Trophoblast cell (in vitro differentiated cells and primary cell): ENCODE measurements at regions not wholly inside any gene's neighbourhood (a gene's known extent, or its start where the extent isn't known, plus 50 kb on each side); places are given as distances from the start of the nearest gene placed in this dataset.

Experiments
- DNase-seq, 2 donors: peaks; one replicate each; pipeline ENCODE4 v3.0.0-alpha.2; 2016
- H2AFZ ChIP-seq: 2 replicates; pipeline ENCODE4 v1.6.1; 2013; ENCODE audit warnings: low read length, moderate library complexity, mild to moderate bottlenecking; ENCODE audit not compliant: insufficient read depth, poor library complexity
- H2AK5ac ChIP-seq: 2 replicates; pipeline ENCODE4 v1.6.1; 2013; ENCODE audit warnings: mild to moderate bottlenecking, low read length
- H2BK120ac ChIP-seq: 2 replicates; pipeline ENCODE4 v1.6.1; 2013; ENCODE audit warnings: low read length, mild to moderate bottlenecking, moderate library complexity; ENCODE audit not compliant: insufficient read depth, poor library complexity
- H2BK12ac ChIP-seq: 2 replicates; pipeline ENCODE4 v1.6.1; 2013; ENCODE audit warnings: mild to moderate bottlenecking, low read length, moderate library complexity
- H2BK5ac ChIP-seq: 2 replicates; pipeline ENCODE4 v1.6.1; 2013; ENCODE audit warnings: low read length, low read depth, moderate library complexity, mild to moderate bottlenecking; ENCODE audit not compliant: poor library complexity
- H3K14ac ChIP-seq: 2 replicates; pipeline ENCODE4 v1.6.1; 2013; ENCODE audit warnings: mild to moderate bottlenecking, low read length
- H3K18ac ChIP-seq: 2 replicates; pipeline ENCODE4 v1.6.1; 2013; ENCODE audit warnings: mild to moderate bottlenecking, low read length
- H3K23ac ChIP-seq: 2 replicates; pipeline ENCODE4 v1.6.1; 2013; ENCODE audit warnings: low read length
- H3K27ac ChIP-seq: 2 replicates; pipeline ENCODE4 v1.5.1; 2013; ENCODE audit warnings: low read depth, mild to moderate bottlenecking, inconsistent platforms, low read length, moderate library complexity
- H3K27me3 ChIP-seq: 2 replicates; pipeline ENCODE4 v1.6.1; 2013; ENCODE audit warnings: inconsistent platforms, mild to moderate bottlenecking, low read length, moderate library complexity; ENCODE audit not compliant: insufficient read depth
- H3K36me3 ChIP-seq, 2 experiments: 1 replicate in 1 of 2; 2 replicates in 1 of 2; pipeline ENCODE4 v1.6.1; 2013; ENCODE audit warnings: low read length in 2 of 2, mild to moderate bottlenecking in 2 of 2, moderate library complexity in 1 of 2; ENCODE audit not compliant: insufficient read depth in 2 of 2, control insufficient read depth in 1 of 2
- H3K4ac ChIP-seq: 2 replicates; pipeline ENCODE4 v1.6.1; 2013; ENCODE audit warnings: low read depth, mild to moderate bottlenecking, low read length, moderate library complexity
- H3K4me1 ChIP-seq, 2 experiments: 1 replicate in 1 of 2; 2 replicates in 1 of 2; pipeline ENCODE4 v1.6.1; 2013; ENCODE audit warnings: low read length in 2 of 2, mild to moderate bottlenecking in 2 of 2, moderate library complexity in 1 of 2; ENCODE audit not compliant: insufficient read depth in 2 of 2, control insufficient read depth in 1 of 2
- H3K4me2 ChIP-seq: 2 replicates; pipeline ENCODE4 v1.6.1; 2013; ENCODE audit warnings: inconsistent platforms, mild to moderate bottlenecking, low read length, moderate library complexity
- H3K4me3 ChIP-seq: 2 replicates; pipeline ENCODE4 v1.5.1; 2013; ENCODE audit warnings: mild to moderate bottlenecking, low read depth, low read length, inconsistent platforms
- H3K79me1 ChIP-seq: one replicate; pipeline ENCODE4 v1.6.1; 2013; ENCODE audit warnings: low read length
- H3K79me2 ChIP-seq: 2 replicates; pipeline ENCODE4 v1.6.1; 2013; ENCODE audit warnings: low read length, mild to moderate bottlenecking; ENCODE audit not compliant: control insufficient read depth, insufficient read depth, poor library complexity
- H3K9ac ChIP-seq: 2 replicates; pipeline ENCODE4 v1.6.1; 2013; ENCODE audit warnings: mild to moderate bottlenecking, low read length
- H3K9me3 ChIP-seq: 2 replicates; pipeline ENCODE4 v1.6.1; 2013; ENCODE audit warnings: low read depth, mild to moderate bottlenecking, control low read depth, inconsistent platforms, low read length; ENCODE audit not compliant: insufficient read depth
- H4K12ac ChIP-seq: 2 replicates; pipeline ENCODE4 v1.6.1; 2013; ENCODE audit warnings: low read depth, mild to moderate bottlenecking, low read length, moderate library complexity
- H4K8ac ChIP-seq: 2 replicates; pipeline ENCODE4 v1.6.1; 2013; ENCODE audit warnings: low read depth, mild to moderate bottlenecking, low read length, moderate library complexity
- H4K91ac ChIP-seq: one replicate; pipeline ENCODE4 v1.6.1; 2013; ENCODE audit warnings: low read depth, mild to moderate bottlenecking, low read length, moderate library complexity
- WGBS: extraction: QIAGEN DNeasy Blood & Tissue Kit; methylation state at CpG from one replicate; pipeline ENCODE4 v1.1.7; 2013; ENCODE audit warnings: missing lambda C conversion rate; ENCODE audit not compliant: insufficient read length, insufficient coverage; ENCODE audit errors: extremely low coverage; 5-methylcytosine and 5-hydroxymethylcytosine counted together

- DNase-seq: no peak
- H3K23ac ChIP-seq: no peak overlapping the region
- WGBS: no CpG with 5 or more reads among the region's 20 CpGs
Measured at GRCh38 chr22:49040754-49041467, 786.8 kb downstream of the BRD1 start.

GRCh38 chr22:49040111-49040510, 787.6 kb downstream of the BRD1 start:
- H3K18ac ChIP-seq: no peak overlapping the region
- no peak for DNase-seq
- H4K8ac ChIP-seq: no peak overlapping the region
- H3K27me3 ChIP-seq: no peaks in the 10 kb centered on the region
- H3K27ac ChIP-seq: no peak overlapping the region
- H3K9me3 ChIP-seq: peaks cover 7% of the 10 kb centered on the region
- no peak overlapping the region for H3K4me3 ChIP-seq
- no peak overlapping the region for H3K9ac ChIP-seq
- H3K79me1 ChIP-seq: no peaks in the 10 kb centered on the region
- H2AFZ ChIP-seq: no peak overlapping the region
- H3K4me1 ChIP-seq: no peaks in the 10 kb centered on the region
- H3K4me2 ChIP-seq: no peak overlapping the region
- no peak overlapping the region for H3K23ac ChIP-seq
- no peak overlapping the region for H3K14ac ChIP-seq
- H4K12ac ChIP-seq: no peak overlapping the region
- H2BK120ac ChIP-seq: no peak overlapping the region
- no peak overlapping the region for H2BK12ac ChIP-seq
- H3K79me2 ChIP-seq: no peaks in the 10 kb centered on the region
- H3K4ac ChIP-seq: no peak overlapping the region
- no peak overlapping the region for H2AK5ac ChIP-seq
- no peak overlapping the region for H2BK5ac ChIP-seq
- no peaks in the 10 kb centered on the region for H3K36me3 ChIP-seq
- no CpG with 5 or more reads among the region's 8 CpGs for WGBS
- H4K91ac ChIP-seq: no peak overlapping the region

More at GRCh38 chr22:49040754-49041467, 786.8 kb downstream of the BRD1 start:
- Histone ChIP-seq H3K79me2 (no peaks in the 10 kb centered on the region), H2BK12ac (no peak overlapping the region), H4K8ac (no peak overlapping the region), H3K4me2 (no peak overlapping the region), H3K4ac (no peak overlapping the region), H3K27ac (no peak overlapping the region), H2BK120ac (no peak overlapping the region), H3K4me3 (no peak overlapping the region), H3K18ac (no peak overlapping the region), H3K79me1 (no peaks in the 10 kb centered on the region), H3K27me3 (no peaks in the 10 kb centered on the region), H2BK5ac (no peak overlapping the region), H2AK5ac (no peak overlapping the region), H3K36me3 (no peaks in the 10 kb centered on the region), H2AFZ (no peak overlapping the region), H3K9me3 (peaks cover 4% of the 10 kb centered on the region), H4K91ac (no peak overlapping the region), H3K9ac (no peak overlapping the region), H3K4me1 (no peaks in the 10 kb centered on the region), H4K12ac (no peak overlapping the region), H3K14ac (no peak overlapping the region)

GRCh38 chr22:49039625-49040024, 788.0 kb downstream of the BRD1 start:
- H3K4ac ChIP-seq: no peak overlapping the region
- no peak overlapping the region for H3K14ac ChIP-seq
- H3K18ac ChIP-seq: no peak overlapping the region
- no peak overlapping the region for H3K23ac ChIP-seq
- H3K36me3 ChIP-seq: no peaks in the 10 kb centered on the region
- no peak overlapping the region for H3K27ac ChIP-seq
- H3K79me1 ChIP-seq: no peaks in the 10 kb centered on the region
- no peak overlapping the region for H3K4me3 ChIP-seq
- no peaks in the 10 kb centered on the region for H3K79me2 ChIP-seq
- H2AK5ac ChIP-seq: no peak overlapping the region
- H3K9me3 ChIP-seq: peaks cover 7% of the 10 kb centered on the region
- no peak overlapping the region for H2BK120ac ChIP-seq
- H3K4me2 ChIP-seq: no peak overlapping the region
- no peak overlapping the region for H2AFZ ChIP-seq
- H4K8ac ChIP-seq: no peak overlapping the region
- H3K9ac ChIP-seq: no peak overlapping the region
- WGBS: no CpG with 5 or more reads among the region's 7 CpGs
- no peaks in the 10 kb centered on the region for H3K27me3 ChIP-seq
- H4K91ac ChIP-seq: no peak overlapping the region
- H2BK5ac ChIP-seq: no peak overlapping the region
- H3K4me1 ChIP-seq: no peaks in the 10 kb centered on the region
- H4K12ac ChIP-seq: no peak overlapping the region
- H2BK12ac ChIP-seq: no peak overlapping the region
- DNase-seq: no peak

GRCh38 chr22:49037701-49038245, 789.9 kb downstream of the BRD1 start:
- WGBS: no CpG with 5 or more reads among the region's 14 CpGs
- DNase-seq: peak; percentile 17 to 20
- Histone ChIP-seq H3K27ac (no peak overlapping the region), H2BK5ac (no peak overlapping the region), H3K23ac (no peak overlapping the region), H3K4ac (no peak overlapping the region), H4K12ac (no peak overlapping the region), H3K79me1 (no peaks in the 10 kb centered on the region), H2BK12ac (no peak overlapping the region), H3K4me2 (no peak overlapping the region), H3K79me2 (no peaks in the 10 kb centered on the region), H2AK5ac (no peak overlapping the region), H3K18ac (no peak overlapping the region), H4K8ac (no peak overlapping the region), H3K14ac (no peak overlapping the region), H3K9me3 (peaks cover 8% of the 10 kb centered on the region), H3K4me3 (no peak overlapping the region), H4K91ac (no peak overlapping the region), H3K27me3 (no peaks in the 10 kb centered on the region), H3K36me3 (no peaks in the 10 kb centered on the region), H3K9ac (no peak overlapping the region), H2BK120ac (no peak overlapping the region), H3K4me1 (no peaks in the 10 kb centered on the region), H2AFZ (no peak overlapping the region)
